HFFc6 (cell line): ENCODE measurements at regions not wholly inside any gene's neighbourhood (a gene's known extent, or its start where the extent isn't known, plus 50 kb on each side); places are given as distances from the start of the nearest gene placed in this dataset.

ENCODE experiments used
- DNase-seq: peaks from one replicate; pipeline ENCODE4 v3.0.0-alpha.2; 2018
- H3K27ac Mint-ChIP-seq: 2 replicates; pipeline ENCODE4 v1.8.0; 2020; ENCODE audit warnings: mild to moderate bottlenecking, mixed read lengths
- H3K27me3 Mint-ChIP-seq: 2 replicates; pipeline ENCODE4 v1.8.0; 2021; ENCODE audit warnings: mild to moderate bottlenecking, moderate library complexity, mixed read lengths; ENCODE audit not compliant: insufficient read depth
- H3K36me3 Mint-ChIP-seq: 2 replicates; pipeline ENCODE4 v1.8.0; 2021; ENCODE audit warnings: low read depth, mixed read lengths
- H3K4me1 Mint-ChIP-seq: 2 replicates; pipeline ENCODE4 v1.8.0; 2020; ENCODE audit warnings: low read depth, mixed read lengths
- H3K4me3 Mint-ChIP-seq: 2 replicates; pipeline ENCODE4 v1.8.0; 2020; ENCODE audit warnings: mild to moderate bottlenecking, moderate library complexity, mixed read lengths
- H3K9me3 Mint-ChIP-seq: 2 replicates; pipeline ENCODE4 v1.8.0; 2020; ENCODE audit warnings: mild to moderate bottlenecking, mixed read lengths
- CTCF ChIP-seq: fragments of 200-600 bp; sonication (generic); IDR thresholded peaks from 2 replicates; pipeline ENCODE4 v1.5.0; 2021; ENCODE audit warnings: antibody characterized with exemption, mild to moderate bottlenecking

GRCh38 chr2:220705678-220706077 lies 866.4 kb downstream of the EPHA4 start:
- no peaks in the 10 kb centered on the region; the same call in 1 of the 2 replicates for H3K27me3 Mint-ChIP-seq
- H3K4me3 Mint-ChIP-seq = no peak overlapping the region
- peaks cover 9% of the 10 kb centered on the region; the same call in 1 of the 2 replicates for H3K36me3 Mint-ChIP-seq
- H3K9me3 Mint-ChIP-seq = peaks cover 11% of the 10 kb centered on the region
- TF ChIP-seq CTCF = no peak
- H3K27ac Mint-ChIP-seq = no peak overlapping the region
- no peak for DNase-seq
- H3K4me1 Mint-ChIP-seq = peaks cover 44% of the 10 kb centered on the region

GRCh38 chr2:220707261-220707660 lies 864.8 kb downstream of the EPHA4 start:
- Mint-ChIP-seq H3K4me3 (no peak overlapping the region), H3K4me1 (peaks cover 44% of the 10 kb centered on the region), H3K36me3 (peaks cover 5% of the 10 kb centered on the region; the same call in 1 of the 2 replicates), H3K9me3 (no peaks in the 10 kb centered on the region), H3K27ac (no peak overlapping the region), H3K27me3 (no peaks in the 10 kb centered on the region; the same call in 1 of the 2 replicates)
- no peak for TF ChIP-seq CTCF
- DNase-seq = no peak

GRCh38 chr2:220708366-220708765 lies 863.7 kb downstream of the EPHA4 start:
- Mint-ChIP-seq H3K9me3 (no peaks in the 10 kb centered on the region), H3K27me3 (no peaks in the 10 kb centered on the region; the same call in 1 of the 2 replicates), H3K27ac (no peak overlapping the region), H3K4me3 (no peak overlapping the region), H3K36me3 (peaks cover 5% of the 10 kb centered on the region; the same call in 1 of the 2 replicates), H3K4me1 (peaks cover 35% of the 10 kb centered on the region)
- peak; percentile 54 for DNase-seq
- TF ChIP-seq CTCF = no peak

GRCh38 chr2:220717283-220717682 lies 854.8 kb downstream of the EPHA4 start:
- no peak for DNase-seq
- no peak for TF ChIP-seq CTCF
- peaks cover 5% of the 10 kb centered on the region; the same call in 1 of the 2 replicates for H3K27me3 Mint-ChIP-seq
- no peak overlapping the region for H3K4me3 Mint-ChIP-seq
- H3K4me1 Mint-ChIP-seq = no peaks in the 10 kb centered on the region
- no peaks in the 10 kb centered on the region; the same call in 1 of the 2 replicates for H3K9me3 Mint-ChIP-seq
- no peaks in the 10 kb centered on the region for H3K36me3 Mint-ChIP-seq
- no peak overlapping the region for H3K27ac Mint-ChIP-seq

- Mint-ChIP-seq H3K4me3 (no peak overlapping the region), H3K27me3 (no peaks in the 10 kb centered on the region), H3K9me3 (peaks cover 3% of the 10 kb centered on the region; the same call in 1 of the 2 replicates), H3K36me3 (no peaks in the 10 kb centered on the region), H3K27ac (no peak overlapping the region), H3K4me1 (no peaks in the 10 kb centered on the region)
- DNase-seq = no peak
- TF ChIP-seq CTCF = no peak
Measured at GRCh38 chr2:220736778-220737177, 835.3 kb downstream of the EPHA4 start.

- no peak overlapping the region for H3K27ac Mint-ChIP-seq
- H3K9me3 Mint-ChIP-seq = peaks cover 3% of the 10 kb centered on the region; the same call in 1 of the 2 replicates
- no peaks in the 10 kb centered on the region for H3K4me1 Mint-ChIP-seq
- no peak for TF ChIP-seq CTCF
- no peak overlapping the region for H3K4me3 Mint-ChIP-seq
- no peaks in the 10 kb centered on the region for H3K36me3 Mint-ChIP-seq
- no peaks in the 10 kb centered on the region for H3K27me3 Mint-ChIP-seq
- DNase-seq = no peak
Measured at GRCh38 chr2:220743203-220743602, 828.9 kb downstream of the EPHA4 start.
